ENCODE measurements at regions not wholly inside any gene's neighbourhood (a gene's known extent, or its start where the extent isn't known, plus 50 kb on each side); places are given as distances from the start of the nearest gene placed in this dataset.
"Not testable (repeated sequence)": the region's sequence is repeated elsewhere in the genome, so short reads cannot be mapped to it uniquely, and the experiment has no call there.

DNA sequence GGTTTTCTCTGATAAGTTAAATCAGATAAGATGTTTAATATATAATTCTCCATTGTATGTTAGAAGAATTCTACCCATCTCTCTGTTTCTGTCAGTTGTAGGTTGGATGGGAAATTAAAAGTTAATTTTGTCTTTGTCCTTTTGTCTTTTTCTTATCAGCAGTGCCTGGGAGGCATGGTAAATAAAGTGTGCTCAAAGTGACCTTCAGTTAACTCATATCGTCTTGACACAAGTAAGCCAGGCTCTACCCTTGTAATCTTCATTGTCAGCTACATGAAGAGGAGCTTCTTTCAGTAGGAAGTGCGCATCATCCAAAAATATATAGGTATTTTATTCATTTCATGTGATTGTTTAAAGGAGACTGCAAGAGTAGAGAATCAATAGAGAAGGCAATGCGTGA lies 138.9 kb upstream of the NRIP1 start:
- DNase-seq (ENCODE audit: low read depth) = no peak

DNA sequence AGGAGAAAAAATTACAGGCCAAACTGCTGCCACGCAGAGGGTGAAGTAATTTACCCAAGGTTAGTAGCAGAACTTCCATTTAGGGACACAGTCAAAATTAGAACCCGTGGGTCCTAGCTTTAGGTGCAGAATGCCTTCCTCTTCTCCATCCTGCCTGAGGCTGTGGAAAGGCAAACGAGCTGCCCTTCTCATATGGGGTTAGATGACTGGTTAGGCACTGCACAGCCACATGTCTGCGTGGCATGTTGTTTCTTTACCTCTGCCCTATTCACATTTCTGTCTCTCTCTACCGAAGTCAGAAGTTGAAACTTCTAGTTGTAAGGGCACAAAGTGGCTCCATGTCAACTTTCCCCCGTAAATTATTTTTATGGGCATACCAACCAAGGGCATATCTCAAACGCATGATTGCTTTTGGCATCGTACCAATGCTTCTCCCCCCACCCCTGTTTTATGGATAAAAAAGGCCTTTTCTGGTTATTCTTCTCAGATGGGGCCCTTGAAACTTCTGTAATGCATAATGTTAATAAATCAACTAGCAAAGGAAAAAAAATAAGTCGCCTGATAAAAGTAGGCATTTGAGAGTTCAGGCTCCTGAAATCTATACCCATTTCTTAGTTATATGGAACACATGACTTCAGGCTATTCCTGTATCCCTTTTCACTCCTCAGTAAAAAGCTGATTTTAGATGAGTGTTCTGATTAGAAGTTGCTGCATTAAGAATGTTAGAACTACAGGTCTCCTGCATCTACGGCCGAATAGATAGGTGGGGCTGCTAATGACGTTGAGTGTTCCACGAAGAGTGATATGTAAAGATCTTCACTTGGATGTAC lies 139.6 kb upstream of the NRIP1 start:
- DNase-seq (ENCODE audit: low read depth) = no peak

DNA sequence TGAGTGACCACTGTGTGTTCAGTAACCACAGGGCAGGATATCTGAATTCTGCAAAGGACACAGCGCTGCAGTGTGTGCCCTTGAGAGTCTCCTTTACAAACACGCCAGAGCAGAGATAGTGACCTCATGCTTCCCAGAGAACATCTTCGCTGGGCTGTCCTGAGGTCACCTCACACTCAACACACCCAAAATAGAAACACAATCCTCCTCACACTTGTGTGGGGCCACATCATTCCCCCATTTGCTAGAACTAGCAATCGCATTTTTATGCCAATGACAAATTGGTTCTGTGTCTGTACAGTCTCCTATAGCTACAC lies 140.1 kb upstream of the NRIP1 start:
- no peak for DNase-seq (ENCODE audit: low read depth)

DNA sequence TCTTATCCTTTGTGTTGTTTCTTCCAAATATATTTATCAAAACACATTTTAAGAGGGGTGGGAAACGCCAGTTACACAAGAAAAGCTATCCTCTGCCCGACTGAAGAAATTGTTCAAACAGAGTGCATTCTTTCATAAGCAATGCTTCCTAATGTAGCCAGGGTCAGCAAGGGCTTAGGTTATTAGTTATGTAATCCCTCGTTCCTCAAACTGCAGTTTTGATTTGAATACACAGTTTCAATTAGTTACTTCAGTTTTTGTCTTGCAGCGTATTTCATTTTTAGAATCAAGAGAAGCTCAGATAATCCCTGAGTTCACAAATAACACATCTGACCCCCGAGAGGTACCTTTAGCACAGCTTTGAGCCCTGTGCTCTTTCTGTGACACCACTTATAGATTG lies 141.7 kb upstream of the NRIP1 start:
- no peak for DNase-seq (ENCODE audit: low read depth)

DNA sequence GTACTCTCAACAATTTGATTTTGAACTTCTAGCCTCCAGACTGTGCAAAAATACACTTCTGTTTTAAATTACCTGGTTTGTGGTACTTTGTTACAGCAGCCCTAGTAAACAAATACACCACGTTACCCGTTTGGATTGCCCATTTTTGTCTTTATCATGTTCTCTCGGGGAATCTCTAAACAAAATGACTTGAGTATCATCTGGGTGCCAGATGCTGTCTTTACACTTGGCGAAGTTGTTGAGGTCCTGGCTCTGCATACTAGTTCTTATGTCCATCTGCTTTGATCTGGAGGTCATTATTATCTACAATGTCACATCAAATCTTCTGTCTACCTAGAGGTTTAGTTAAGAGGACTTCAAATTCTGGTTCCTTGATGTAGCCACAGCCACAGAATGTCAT lies 142.4 kb upstream of the NRIP1 start:
- DNase-seq (ENCODE audit: low read depth) = no peak

DNA sequence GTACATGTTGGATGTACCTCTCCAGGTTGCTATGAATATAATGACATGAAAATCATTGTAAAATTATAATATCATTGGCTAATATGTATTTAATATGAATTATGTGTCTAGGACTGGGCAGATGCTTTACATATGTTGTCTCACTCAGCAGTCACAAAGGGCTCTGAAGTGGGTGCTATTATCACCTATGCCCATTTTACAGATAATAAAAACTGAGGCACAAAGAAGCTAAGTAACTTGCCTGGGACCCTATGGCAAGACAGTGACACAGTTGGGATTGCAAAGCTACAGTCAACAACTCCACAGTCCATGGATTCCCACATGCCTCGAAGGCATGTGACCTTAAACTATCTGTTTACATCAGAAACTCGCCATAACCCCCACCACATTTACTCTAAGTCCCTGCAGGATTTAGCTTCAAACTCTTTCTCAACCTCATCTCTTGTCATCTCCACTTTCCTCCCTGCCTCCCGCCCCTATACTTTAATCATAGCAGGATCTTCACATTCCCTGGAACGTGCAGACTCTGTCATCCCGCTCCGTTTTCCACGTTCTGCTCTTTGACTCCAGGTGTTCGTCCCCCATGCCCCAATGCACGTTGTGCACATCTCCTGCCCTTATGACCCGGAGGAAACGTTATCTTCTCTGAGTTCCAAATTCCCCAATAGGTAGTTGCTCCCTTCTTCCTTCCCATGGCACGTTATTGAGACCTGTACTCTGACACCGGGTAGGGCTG lies 143.0 kb upstream of the NRIP1 start:
- DNase-seq (ENCODE audit: low read depth) = no peak

DNA sequence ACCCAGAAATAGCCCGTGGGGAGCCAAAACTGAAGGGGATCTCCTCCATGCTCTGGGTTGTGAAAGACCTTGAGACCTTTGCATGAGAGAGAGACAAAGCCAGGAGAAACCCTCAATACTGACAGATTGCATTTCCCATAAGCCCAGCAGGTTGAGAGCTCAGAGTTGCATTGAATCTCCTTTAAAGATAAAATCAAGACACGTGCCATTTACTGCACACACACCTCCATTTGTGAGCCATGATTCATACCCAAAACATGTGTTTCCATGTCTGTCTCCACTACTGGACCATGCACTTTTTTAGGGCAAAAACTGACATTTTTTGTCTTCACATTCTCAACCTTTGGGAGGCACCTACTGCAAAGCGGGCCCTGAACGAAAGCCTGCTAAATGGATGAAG lies 144.0 kb upstream of the NRIP1 start:
- DNase-seq (ENCODE audit: low read depth) = no peak

DNA sequence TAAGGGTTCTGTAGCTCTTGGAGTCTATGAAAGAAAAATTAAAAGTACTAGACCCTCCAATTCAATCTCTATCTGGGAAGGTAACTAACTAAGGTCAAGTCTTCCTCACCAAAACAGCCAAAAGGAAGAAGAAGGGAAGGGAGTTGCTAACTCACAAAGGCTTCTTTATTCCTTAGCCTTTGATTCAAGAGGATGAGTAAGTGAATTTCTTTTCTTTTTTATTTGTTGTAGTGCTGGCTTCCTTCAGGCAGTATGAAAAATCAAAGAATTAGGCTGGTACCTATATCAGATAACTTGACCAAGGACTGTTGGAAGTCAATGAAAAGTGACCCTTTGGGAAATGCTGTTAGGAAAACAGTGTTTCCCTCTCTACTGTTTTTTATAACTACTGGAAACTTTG lies 144.4 kb upstream of the NRIP1 start:
- DNase-seq (ENCODE audit: low read depth) = no peak

DNA sequence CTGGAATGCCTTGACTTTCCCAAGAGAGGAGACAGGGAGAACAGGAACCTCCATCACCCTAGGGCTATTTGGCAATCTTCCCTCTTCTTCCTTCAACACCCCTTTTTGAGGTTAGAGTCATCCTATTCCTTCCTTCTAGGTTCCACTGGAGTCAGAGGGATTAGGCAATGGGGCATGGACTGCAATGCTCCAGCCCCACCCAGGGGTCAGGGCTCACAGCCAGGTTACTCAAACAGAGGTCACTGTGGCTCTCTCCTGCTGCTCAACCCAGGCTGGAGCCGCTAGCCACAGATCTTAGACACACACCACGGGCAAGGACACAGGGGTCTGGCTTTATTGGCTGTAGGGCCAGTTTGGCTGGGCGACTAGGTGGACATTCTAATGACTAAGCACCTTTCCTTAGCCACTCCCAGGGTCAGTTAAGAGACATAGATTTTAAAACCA lies 145.5 kb upstream of the NRIP1 start:
- peak; percentile 43 for DNase-seq (ENCODE audit: low read depth)

DNA sequence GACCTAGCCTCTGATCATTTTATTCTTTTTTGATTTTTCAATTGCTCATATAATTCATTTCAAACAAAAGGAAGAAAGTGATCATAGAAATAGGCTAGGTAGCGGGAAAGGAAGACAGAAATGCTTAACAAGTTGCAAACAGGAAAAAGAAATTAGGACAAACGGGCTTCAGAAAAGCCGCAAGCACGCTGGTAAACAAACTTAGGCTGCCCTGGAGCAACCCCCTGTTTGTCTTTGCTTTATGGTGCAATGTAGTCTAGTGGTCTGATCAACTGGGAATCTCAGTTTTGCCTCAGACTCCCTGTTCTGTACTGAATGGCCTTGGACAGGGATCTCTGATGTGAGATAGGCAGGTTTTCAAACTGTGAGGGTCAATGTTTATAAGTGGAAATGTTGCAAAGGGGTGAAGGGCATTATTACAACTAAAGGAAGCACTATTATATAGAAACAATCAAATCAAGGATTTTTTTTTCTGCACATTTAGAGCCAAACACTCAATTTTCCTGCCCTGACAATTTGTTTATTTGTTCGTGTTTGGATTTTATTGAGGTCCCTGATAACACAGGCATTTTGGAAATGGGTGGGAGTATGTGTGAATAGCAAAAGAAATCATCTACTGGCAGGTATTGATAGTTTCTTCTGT lies 146.8 kb upstream of the NRIP1 start:
- DNase-seq (ENCODE audit: low read depth) = no peak

DNA sequence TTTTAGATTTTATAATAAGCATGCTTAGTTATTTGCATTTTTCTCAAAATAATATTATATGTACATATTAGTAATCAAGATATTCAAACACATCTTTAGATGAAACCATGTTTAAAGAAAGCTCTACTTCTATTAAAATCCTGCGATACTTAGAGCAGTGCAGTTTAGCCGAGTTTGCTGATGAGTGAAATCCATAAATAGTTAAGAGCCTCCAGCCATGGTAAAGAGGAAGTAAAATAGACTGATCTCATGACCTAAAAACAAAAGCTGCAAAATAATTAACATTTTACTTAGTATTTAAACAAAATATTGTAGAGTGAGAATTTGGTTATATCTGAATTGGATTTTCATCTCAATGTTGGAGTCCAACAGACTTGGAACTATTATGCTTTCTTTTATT lies 147.4 kb upstream of the NRIP1 start:
- DNase-seq (ENCODE audit: low read depth) = no peak

DNA sequence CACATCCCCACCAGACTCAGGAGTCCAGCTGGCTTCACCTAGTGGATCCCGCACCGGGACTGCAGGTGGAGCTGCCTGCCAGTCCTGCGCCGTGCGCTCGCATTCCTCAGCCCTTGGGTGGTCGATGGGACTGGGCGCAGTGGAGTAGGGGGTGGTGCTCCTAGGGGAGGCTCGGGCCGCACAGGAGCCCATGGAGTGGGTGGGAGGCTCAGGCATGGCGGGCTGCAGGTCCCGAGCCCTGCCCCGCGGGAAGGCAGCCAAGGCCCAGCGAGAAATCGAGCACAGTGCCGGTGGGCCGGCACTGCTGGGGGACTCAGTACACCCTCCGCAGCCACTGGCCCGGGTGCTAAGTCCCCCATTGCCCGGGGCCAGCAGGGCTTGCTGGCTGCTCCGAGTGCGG lies 153.7 kb upstream of the NRIP1 start:
- DNase-seq (ENCODE audit: low read depth) = not testable (repeated sequence)

DNA sequence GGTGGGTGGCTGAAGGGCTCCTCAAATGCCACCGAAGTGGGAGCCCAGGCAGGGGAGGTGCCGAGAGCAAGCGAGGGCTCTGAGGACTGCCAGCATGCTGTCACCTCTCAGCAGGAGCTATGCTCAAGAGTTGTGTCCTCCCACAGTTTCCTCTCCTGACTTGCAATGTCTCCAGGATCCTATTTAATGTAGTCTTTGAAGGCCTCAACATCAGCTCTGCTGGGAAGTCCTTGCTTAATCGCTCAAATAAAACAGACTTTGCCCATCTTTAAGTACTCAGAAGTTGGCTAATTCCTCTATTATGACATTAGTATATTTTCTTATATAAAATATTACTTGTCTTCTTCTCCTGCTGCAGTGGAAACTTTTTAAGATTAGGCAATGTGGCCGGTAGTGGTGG lies 154.2 kb upstream of the NRIP1 start:
- no peak for DNase-seq (ENCODE audit: low read depth)

DNA sequence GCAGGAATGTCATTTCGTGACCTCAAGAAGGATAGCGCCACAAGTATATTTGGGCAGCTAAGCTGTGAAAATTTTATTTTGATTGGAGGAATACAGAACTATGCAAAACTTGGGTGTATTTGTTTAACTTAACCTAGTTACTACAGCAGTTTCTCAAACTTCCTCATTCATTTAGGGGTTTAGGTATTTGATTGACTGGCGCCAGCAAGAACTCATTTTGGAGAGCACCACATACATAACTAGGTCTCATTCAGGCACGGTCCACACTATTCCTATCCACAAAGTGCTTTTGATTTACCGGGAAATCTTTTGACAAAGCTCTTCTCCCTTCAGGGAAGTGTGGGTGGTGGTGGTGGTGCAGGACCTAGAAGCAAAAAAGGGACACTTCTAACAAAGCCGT lies 155.1 kb upstream of the NRIP1 start:
- DNase-seq (ENCODE audit: low read depth) = no peak

DNA sequence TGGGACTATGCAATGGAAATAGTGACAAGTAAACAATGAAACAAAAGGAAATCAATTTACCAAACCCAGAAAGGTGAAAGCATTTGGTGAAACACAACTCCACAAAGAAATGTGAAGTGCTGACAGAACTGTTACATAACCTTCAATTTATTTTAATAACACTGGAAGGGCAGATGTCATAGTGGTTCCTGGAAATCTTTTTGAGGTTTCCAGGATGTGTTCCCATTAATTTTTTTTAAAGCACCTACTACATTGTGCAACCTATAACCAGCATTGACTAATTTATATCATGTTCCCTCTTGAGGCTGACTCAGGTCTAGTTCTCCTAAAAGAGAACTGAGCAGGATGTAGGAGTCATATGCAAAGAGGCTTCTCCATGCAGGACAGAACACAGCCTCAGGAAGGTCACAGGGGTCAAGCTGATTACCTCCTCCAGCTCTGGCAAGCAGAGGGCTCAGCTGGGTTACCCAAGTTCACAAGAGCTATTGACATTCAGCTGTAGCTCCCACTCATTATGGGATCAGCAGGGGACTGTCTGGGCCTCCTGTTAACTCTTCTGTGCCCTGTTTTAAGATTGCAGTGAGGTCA lies 157.1 kb upstream of the NRIP1 start:
- peak; percentile 78 for DNase-seq (ENCODE audit: low read depth)

DNA sequence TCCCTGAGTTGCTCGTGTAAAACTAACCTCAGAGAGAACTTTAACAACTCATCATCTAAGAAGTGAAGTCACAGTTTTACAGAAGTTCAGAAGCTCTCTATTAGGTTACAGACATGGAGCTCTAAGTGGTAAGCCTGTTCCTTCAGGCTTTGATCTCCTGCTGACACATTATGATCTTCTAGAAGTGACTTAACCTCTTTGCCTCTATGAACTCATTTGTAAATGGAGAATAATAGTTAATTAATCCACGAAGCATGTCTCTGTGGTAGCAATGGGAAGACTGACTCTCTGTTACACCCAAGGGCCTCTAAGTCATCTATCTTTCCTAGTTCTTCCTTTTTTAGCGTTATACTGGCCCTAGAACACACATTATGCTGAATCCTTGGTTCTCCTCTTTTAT lies 157.9 kb upstream of the NRIP1 start:
- peak; percentile 67 for DNase-seq (ENCODE audit: low read depth)

DNA sequence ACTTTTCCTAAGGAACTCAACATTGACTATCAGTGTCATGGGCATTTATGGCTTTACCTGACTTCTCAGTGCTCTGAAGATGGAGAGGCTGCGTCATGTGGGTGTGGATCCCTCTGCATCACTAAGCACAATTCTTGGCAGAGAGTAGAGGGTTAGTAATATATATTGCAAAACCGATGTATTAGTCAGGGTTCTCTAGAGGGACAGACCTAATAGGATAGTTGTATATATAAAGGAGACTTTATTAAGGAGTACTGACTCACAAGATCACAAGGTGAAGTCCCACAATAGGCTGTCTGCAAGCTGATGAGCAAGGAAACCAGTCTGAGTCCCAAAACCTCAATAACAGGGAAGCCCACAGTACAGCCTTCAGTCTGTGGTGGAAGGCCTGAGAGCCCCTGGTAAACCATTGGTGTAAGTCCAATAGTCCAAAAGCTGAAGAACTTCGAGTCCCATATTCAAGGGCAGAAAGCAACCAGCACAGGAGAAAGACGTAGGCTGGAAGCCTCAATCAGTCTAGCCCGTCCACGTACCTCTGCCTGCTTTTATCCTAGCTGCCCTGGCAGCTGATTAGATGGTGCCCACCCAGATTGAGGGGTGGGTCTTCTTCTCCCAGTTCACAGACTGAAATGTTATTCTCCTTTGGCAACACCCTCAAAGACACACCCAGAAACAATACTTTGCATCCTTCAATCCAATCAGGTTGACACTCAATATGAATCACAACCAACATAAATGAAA lies 159.7 kb upstream of the NRIP1 start:
- DNase-seq (ENCODE audit: low read depth) = peak; percentile 89

DNA sequence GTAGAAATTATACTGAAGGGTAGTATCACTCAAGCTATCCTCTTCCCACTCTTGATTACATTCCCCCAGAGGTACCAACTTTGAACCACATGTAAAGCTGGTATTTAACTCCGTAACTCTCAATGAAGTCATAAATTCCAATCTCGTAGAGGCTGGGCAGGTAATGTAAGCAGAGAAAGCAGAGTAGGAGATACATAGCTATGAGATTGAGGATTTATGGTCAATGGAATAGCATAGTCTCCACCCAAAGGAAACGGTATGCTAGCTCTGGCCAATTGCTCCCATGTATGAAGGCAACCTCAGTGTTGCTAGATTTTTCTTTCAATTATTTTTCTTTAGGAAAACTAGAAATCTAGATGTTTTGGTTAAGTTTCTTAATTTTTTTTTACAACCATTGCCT lies 163.1 kb upstream of the NRIP1 start:
- no peak for DNase-seq (ENCODE audit: low read depth)

DNA sequence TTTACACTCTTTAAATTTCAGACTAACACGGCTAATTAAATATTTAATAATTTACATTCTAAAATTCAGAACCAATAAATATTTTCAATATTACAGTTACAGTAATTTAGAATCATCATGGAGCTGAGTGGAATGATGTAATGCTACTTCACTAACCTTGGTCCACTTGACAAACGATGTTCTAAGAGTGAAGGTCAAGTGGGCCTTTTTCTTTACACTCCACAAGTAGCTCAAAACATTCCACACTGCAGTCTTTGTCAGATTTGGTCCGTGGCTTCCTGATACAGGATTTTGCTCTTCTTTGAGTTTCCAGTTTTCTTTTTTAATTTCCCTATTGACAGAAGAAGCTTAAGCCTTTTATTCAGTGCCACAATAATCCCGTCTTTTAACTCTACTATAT lies 164.6 kb upstream of the NRIP1 start:
- no peak for DNase-seq (ENCODE audit: low read depth)

DNA sequence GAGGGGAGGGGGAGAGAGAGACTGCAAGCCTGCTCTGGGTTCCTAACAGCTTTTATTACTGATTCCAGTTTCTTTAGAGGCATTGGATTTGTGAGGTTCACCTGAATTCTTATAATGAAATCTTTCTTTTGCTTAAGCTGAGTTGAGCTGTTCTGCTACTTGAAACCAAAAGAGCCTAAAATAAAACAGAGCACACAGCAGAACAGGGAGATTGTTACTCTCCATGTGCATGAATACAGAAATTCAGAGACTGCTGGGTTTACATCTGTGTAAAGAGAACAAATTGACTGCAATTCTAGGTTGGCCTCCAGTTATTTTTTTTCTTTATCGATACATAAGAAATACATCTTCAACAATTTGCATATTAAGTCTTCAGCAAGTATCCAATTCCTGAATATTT lies 168.8 kb upstream of the NRIP1 start:
- no peak for DNase-seq (ENCODE audit: low read depth)

DNA sequence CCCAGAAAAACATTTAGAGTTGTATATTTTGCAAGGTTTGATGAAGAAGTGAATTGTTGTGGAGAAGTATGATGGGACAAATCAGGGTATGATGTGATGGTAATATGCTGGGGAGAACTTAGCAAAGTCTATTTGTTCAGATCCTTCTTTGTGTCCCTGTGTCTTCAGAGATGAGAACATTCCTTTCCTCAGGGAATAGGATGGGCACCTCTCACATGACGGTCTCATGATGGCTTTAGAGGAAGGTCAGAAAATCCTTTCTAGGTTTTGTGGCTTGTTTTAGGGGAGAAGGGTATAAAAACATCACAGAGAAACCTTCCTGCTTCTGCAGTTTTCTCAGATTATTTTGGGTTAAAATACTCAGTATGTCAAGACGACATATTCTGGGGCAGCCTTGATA lies 171.3 kb upstream of the NRIP1 start:
- no peak for DNase-seq (ENCODE audit: low read depth)

DNA sequence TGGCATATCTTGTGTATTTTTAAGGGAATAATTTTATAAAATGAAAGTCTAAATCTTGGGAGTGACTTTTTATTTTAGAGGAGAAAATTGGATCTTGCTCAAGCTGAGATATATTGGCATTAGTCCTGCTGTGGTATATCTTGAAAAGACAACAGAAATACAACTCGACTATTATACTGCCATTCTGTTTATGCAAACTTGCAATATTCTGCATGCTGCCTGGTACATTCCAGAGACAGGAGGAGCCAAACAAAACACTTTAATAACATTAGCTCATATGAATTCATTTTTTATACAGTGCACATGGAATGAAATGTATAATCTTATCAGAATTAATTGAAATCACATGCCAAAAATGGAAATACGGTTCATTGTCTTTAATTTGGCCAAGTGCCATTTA lies 176.0 kb upstream of the NRIP1 start:
- no peak for DNase-seq (ENCODE audit: low read depth)
